ENCODE measurements at regions not wholly inside any gene's neighbourhood (a gene's known extent, or its start where the extent isn't known, plus 50 kb on each side); places are given as distances from the start of the nearest gene placed in this dataset.
"Not testable (repeated sequence)": the region's sequence is repeated elsewhere in the genome, so short reads cannot be mapped to it uniquely, and the experiment has no call there.

DNA sequence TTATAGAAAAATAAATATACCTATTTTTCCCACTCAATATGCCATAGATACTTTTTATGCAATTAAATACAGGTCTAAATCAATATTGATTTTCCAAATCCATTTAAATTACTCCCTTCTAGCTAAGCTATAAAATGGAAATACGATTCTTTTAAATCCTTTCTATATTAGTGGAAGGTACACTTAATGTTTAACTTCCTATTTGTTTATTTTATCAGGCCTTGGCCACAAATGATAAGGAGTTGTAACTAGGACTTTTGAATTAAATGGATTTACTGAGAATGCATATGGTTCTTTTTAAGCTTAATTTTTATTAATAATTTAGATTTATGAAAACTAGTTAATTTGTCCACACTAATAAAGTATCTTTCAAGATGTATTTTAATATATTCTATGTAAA, 517.0 kb upstream of the CHD1 start:
- no peaks in the 10 kb centered on the region for H3K36me3 Mint-ChIP-seq (ENCODE audit: insufficient read depth, unreplicated experiment)
- H3K4me1 Mint-ChIP-seq (ENCODE audit: insufficient read depth, unreplicated experiment): no peaks in the 10 kb centered on the region
- DNase-seq (ENCODE audit: unreplicated experiment): no peak
- TF ChIP-seq, protein P1, sequence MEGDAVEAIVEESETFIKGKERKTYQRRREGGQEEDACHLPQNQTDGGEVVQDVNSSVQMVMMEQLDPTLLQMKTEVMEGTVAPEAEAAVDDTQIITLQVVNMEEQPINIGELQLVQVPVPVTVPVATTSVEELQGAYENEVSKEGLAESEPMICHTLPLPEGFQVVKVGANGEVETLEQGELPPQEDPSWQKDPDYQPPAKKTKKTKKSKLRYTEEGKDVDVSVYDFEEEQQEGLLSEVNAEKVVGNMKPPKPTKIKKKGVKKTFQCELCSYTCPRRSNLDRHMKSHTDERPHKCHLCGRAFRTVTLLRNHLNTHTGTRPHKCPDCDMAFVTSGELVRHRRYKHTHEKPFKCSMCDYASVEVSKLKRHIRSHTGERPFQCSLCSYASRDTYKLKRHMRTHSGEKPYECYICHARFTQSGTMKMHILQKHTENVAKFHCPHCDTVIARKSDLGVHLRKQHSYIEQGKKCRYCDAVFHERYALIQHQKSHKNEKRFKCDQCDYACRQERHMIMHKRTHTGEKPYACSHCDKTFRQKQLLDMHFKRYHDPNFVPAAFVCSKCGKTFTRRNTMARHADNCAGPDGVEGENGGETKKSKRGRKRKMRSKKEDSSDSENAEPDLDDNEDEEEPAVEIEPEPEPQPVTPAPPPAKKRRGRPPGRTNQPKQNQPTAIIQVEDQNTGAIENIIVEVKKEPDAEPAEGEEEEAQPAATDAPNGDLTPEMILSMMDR (IDR thresholded peaks at IDR 0.05; ENCODE audit: unreplicated experiment): no peak
- no peak overlapping the region for H3K4me3 Mint-ChIP-seq (ENCODE audit: unreplicated experiment)
- CTCF ChIA-PET: no interaction called here
- H3K27me3 Mint-ChIP-seq (ENCODE audit: insufficient read depth, unreplicated experiment): peaks cover 8% of the 10 kb centered on the region
- POLR2A ChIA-PET: no interaction called here
- H3K9me3 Mint-ChIP-seq (ENCODE audit: unreplicated experiment): no peaks in the 10 kb centered on the region
- no TSS peak for BruUV-seq (replicated peaks)
- intact Hi-C loops (cut with micrococcal nuclease): no loop called here
- H3K27ac Mint-ChIP-seq (ENCODE audit: low read depth, unreplicated experiment): no peak overlapping the region

GRCh38 chr5:99441235-99441634, 512.4 kb upstream of the CHD1 start:
- ChIA-PET POLR2A (no interaction called here), CTCF (no interaction called here)
- no peaks in the 10 kb centered on the region for H3K9me3 Mint-ChIP-seq (ENCODE audit: unreplicated experiment)
- TF ChIP-seq, protein P1 (IDR thresholded peaks at IDR 0.05; ENCODE audit: unreplicated experiment): no peak
- no TSS peak for BruUV-seq (replicated peaks)
- no peaks in the 10 kb centered on the region for H3K36me3 Mint-ChIP-seq (ENCODE audit: insufficient read depth, unreplicated experiment)
- no peak overlapping the region for H3K4me3 Mint-ChIP-seq (ENCODE audit: unreplicated experiment)
- H3K27me3 Mint-ChIP-seq (ENCODE audit: insufficient read depth, unreplicated experiment): peaks cover 8% of the 10 kb centered on the region
- no peak for DNase-seq (ENCODE audit: unreplicated experiment)
- no peak overlapping the region for H3K27ac Mint-ChIP-seq (ENCODE audit: low read depth, unreplicated experiment)
- intact Hi-C loops (cut with micrococcal nuclease): no loop called here
- no peaks in the 10 kb centered on the region for H3K4me1 Mint-ChIP-seq (ENCODE audit: insufficient read depth, unreplicated experiment)

GRCh38 chr5:99438619-99439018, 509.8 kb upstream of the CHD1 start:
- no TSS peak for BruUV-seq (replicated peaks)
- H3K36me3 Mint-ChIP-seq (ENCODE audit: insufficient read depth, unreplicated experiment): no peaks in the 10 kb centered on the region
- ChIA-PET CTCF (interaction anchor here (0.6 kb wide), 1 partner anchor 436 kb away, joined by 3 read pairs; no protein-coding TSS in a partner anchor), POLR2A (no interaction called here)
- TF ChIP-seq, protein P1 (IDR thresholded peaks at IDR 0.05; ENCODE audit: unreplicated experiment): no peak
- peaks cover 8% of the 10 kb centered on the region for H3K27me3 Mint-ChIP-seq (ENCODE audit: insufficient read depth, unreplicated experiment)
- no peak overlapping the region for H3K4me3 Mint-ChIP-seq (ENCODE audit: unreplicated experiment)
- DNase-seq (ENCODE audit: unreplicated experiment): no peak
- intact Hi-C loops (cut with micrococcal nuclease): no loop called here
- H3K27ac Mint-ChIP-seq (ENCODE audit: low read depth, unreplicated experiment): no peak overlapping the region
- no peaks in the 10 kb centered on the region for H3K4me1 Mint-ChIP-seq (ENCODE audit: insufficient read depth, unreplicated experiment)
- H3K9me3 Mint-ChIP-seq (ENCODE audit: unreplicated experiment): no peaks in the 10 kb centered on the region

DNA sequence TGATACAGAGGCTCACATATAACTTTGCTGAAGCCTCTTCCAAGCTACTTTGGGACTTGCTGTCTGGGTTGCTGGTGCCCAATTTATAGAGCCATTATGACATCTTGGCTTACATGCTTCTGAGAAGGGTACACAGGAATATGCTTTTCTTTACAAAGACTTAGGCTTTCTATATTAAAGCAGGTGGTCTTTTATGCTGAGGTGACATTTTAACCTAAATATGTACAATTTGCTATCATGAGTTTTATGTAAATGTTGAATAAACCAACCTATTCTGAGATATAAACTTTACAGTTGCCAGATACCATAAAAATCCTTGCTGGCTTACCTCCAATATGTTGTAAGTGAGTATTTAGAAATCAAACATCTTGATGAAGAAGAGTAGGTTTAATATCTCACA, 509.2 kb upstream of the CHD1 start:
- intact Hi-C loops (cut with micrococcal nuclease): no loop called here
- no TSS peak for BruUV-seq (replicated peaks)
- no peaks in the 10 kb centered on the region for H3K36me3 Mint-ChIP-seq (ENCODE audit: insufficient read depth, unreplicated experiment)
- CTCF ChIA-PET: interaction anchor here (0.6 kb wide), 1 partner anchor 437 kb away, joined by 3 read pairs; no protein-coding TSS in a partner anchor
- no peak for DNase-seq (ENCODE audit: unreplicated experiment)
- H3K27ac Mint-ChIP-seq (ENCODE audit: low read depth, unreplicated experiment): no peak overlapping the region
- H3K9me3 Mint-ChIP-seq (ENCODE audit: unreplicated experiment): no peaks in the 10 kb centered on the region
- H3K4me1 Mint-ChIP-seq (ENCODE audit: insufficient read depth, unreplicated experiment): no peaks in the 10 kb centered on the region
- H3K4me3 Mint-ChIP-seq (ENCODE audit: unreplicated experiment): no peak overlapping the region
- TF ChIP-seq, protein P1 (IDR thresholded peaks at IDR 0.05; ENCODE audit: unreplicated experiment): no peak
- H3K27me3 Mint-ChIP-seq (ENCODE audit: insufficient read depth, unreplicated experiment): peaks cover 6% of the 10 kb centered on the region
- POLR2A ChIA-PET: no interaction called here

GRCh38 chr5:99423396-99423795, 494.6 kb upstream of the CHD1 start:
- CTCF ChIA-PET; H3K36me3 Mint-ChIP-seq (ENCODE audit: insufficient read depth, unreplicated experiment); intact Hi-C loops (cut with micrococcal nuclease); H3K4me3 Mint-ChIP-seq (ENCODE audit: unreplicated experiment); H3K27ac Mint-ChIP-seq (ENCODE audit: low read depth, unreplicated experiment); BruUV-seq (replicated peaks); H3K27me3 Mint-ChIP-seq (ENCODE audit: insufficient read depth, unreplicated experiment); H3K4me1 Mint-ChIP-seq (ENCODE audit: insufficient read depth, unreplicated experiment); H3K9me3 Mint-ChIP-seq (ENCODE audit: unreplicated experiment); DNase-seq (ENCODE audit: unreplicated experiment); POLR2A ChIA-PET: not testable (repeated sequence)

- DNase-seq (ENCODE audit: unreplicated experiment); H3K27ac Mint-ChIP-seq (ENCODE audit: low read depth, unreplicated experiment); H3K27me3 Mint-ChIP-seq (ENCODE audit: insufficient read depth, unreplicated experiment); H3K36me3 Mint-ChIP-seq (ENCODE audit: insufficient read depth, unreplicated experiment); CTCF ChIA-PET; H3K9me3 Mint-ChIP-seq (ENCODE audit: unreplicated experiment); intact Hi-C loops (cut with micrococcal nuclease); BruUV-seq (replicated peaks); H3K4me1 Mint-ChIP-seq (ENCODE audit: insufficient read depth, unreplicated experiment); POLR2A ChIA-PET; H3K4me3 Mint-ChIP-seq (ENCODE audit: unreplicated experiment): not testable (repeated sequence)
These were observed 489.8 kb upstream of the CHD1 start for GRCh38 chr5:99418640-99419039.

DNA sequence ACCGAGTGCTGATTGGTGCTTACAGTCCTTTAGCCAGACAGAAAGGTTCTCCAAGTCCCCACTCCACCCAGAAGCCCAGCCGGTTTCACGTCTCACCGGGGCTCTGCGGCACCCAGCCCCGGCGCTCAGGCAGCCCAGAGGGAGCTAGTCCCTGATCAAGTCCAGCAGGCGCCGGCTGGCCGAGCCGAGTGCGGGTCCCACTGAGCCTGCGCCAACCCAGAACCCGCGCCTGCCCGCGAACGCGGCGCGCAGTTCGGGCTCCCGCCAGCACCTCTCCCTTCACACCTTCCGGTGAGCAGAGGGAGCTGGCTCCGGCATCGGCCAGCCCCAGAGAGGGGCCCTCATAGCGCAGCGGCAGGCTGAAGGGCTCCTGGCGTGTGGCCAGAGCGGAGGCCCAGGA, 481.6 kb upstream of the CHD1 start:
- not testable (repeated sequence) for H3K27ac Mint-ChIP-seq (ENCODE audit: low read depth, unreplicated experiment)

More for the DNA sequence above, 481.6 kb upstream of the CHD1 start:
- POLR2A ChIA-PET; H3K4me3 Mint-ChIP-seq (ENCODE audit: unreplicated experiment); CTCF ChIA-PET; H3K27me3 Mint-ChIP-seq (ENCODE audit: insufficient read depth, unreplicated experiment); DNase-seq (ENCODE audit: unreplicated experiment); H3K36me3 Mint-ChIP-seq (ENCODE audit: insufficient read depth, unreplicated experiment); H3K9me3 Mint-ChIP-seq (ENCODE audit: unreplicated experiment); H3K4me1 Mint-ChIP-seq (ENCODE audit: insufficient read depth, unreplicated experiment); BruUV-seq (replicated peaks); intact Hi-C loops (cut with micrococcal nuclease): not testable (repeated sequence)
